Left hindlimb (tissue), 1 donor: ENCODE measurements at regions not wholly inside any gene's neighbourhood (a gene's known extent, or its start where the extent isn't known, plus 50 kb on each side); places are given as distances from the start of the nearest gene placed in this dataset.
"Not testable (repeated sequence)": the region's sequence is repeated elsewhere in the genome, so short reads cannot be mapped to it uniquely, and the experiment has no call there.

Source experiments
- DNase-seq: peaks from one replicate; pipeline ENCODE4 v3.0.0-alpha.2; 2018

GRCh38 chr22:21150863-21151262 lies 105.1 kb downstream of the LRRC74B start:
- not testable (repeated sequence) for DNase-seq

- DNase-seq: not testable (repeated sequence)
These were observed 142.1 kb downstream of the LRRC74B start for GRCh38 chr22:21187841-21188240.

- DNase-seq: not testable (repeated sequence)
These were observed 166.3 kb downstream of the LRRC74B start for GRCh38 chr22:21212054-21212453.

- DNase-seq: peak; percentile 5
These were observed 167.4 kb upstream of the RIMBP3B start for GRCh38 chr22:21215973-21216731.

DNA sequence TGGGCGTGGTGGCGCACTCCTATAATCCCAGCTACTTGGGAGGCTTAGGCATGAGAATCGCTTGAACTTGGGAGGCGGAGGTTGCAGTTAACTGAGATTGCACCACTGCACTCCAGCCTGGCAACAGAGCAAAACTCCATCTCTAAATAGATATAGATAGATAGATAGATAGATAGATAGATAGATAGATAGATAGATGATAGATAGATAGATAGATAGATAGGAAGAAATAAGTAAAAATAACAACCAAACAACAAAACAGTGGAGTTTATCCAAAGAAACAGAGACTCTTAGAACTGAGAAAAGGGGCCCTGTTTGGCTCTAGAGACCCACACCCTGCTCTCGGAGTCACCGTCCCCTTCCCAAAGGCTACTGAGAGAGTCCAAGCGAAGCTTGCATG lies 158.7 kb upstream of the RIMBP3B start:
- not testable (repeated sequence) for DNase-seq

GRCh38 chr22:21226901-21227693 lies 156.5 kb upstream of the RIMBP3B start:
- DNase-seq: not testable (repeated sequence)

- not testable (repeated sequence) for DNase-seq
These were observed 132.1 kb upstream of the RIMBP3B start for GRCh38 chr22:21251435-21251834.

DNA sequence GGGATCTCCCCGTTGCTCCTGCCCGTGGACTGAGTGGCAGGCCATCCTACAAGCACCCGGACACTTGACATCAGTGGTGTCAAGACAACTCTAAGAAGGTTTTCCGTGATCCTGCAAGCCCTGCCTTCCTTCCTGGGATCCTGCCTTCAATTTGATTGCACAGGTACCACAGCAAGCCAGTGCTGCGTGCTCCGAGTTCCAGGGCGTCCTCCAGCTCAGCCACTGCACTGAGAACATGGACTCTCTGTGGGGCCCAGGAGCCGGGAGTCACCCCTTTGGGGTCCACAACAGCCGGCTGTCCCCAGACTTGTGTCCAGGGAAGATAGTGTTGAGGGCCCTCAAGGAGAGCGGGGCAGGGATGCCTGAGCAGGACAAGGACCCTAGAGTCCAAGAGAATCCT lies 100.9 kb upstream of the RIMBP3B start:
- not testable (repeated sequence) for DNase-seq

DNA sequence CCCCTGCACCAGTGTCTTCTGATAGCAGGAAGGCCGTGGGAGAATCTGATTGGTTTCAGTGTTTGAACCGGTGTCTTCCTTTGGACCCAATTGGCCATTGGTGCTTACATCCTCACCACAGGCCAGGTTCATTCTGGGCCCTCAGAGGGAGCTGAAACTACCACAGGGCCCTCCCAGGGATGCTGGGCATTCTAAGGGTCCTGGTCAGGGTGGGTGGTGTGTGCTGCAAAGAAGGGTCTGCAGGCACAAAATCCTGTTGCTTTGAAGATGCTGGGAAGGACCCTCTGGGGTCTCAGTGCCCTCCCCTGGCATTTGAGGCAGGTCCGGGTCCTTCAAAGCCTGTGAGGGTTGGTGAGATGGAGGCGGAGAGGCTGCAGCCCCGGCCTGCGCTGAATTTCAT lies 89.8 kb upstream of the RIMBP3B start:
- DNase-seq: not testable (repeated sequence)

DNA sequence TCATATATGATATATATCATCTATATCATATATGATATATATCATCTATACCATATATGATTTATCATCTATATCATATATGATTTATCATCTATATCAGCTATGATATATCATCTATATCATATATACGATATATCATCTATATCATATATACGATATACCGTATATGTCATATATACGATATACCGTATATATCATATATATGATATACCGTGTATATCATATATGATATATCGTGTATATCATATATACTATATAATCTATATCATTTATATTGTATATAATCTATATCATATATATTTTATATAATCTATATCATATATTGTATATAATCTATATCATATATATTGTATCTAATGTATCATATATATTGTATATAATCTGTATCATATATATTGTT lies 55.9 kb upstream of the RIMBP3B start:
- not testable (repeated sequence) for DNase-seq
